Liver (tissue), 8 donors: ENCODE measurements at regions not wholly inside any gene's neighbourhood (a gene's known extent, or its start where the extent isn't known, plus 50 kb on each side); places are given as distances from the start of the nearest gene placed in this dataset.

Experiments used
- DNase-seq: peaks from one replicate; pipeline ENCODE4 v3.0.0-alpha.2; 2017; ENCODE audit warnings: low spot score
- H3K27ac ChIP-seq, 2 donors: one replicate each; pipeline ENCODE4 v1.7.0; 2013; ENCODE audit warnings: inconsistent platforms in 2 of 2, low read length in 2 of 2, control low read depth in 1 of 2, low read depth in 1 of 2, mild to moderate bottlenecking in 1 of 2
- H3K27me3 ChIP-seq, 4 donors: one replicate each; pipeline versions ENCODE4 v1.6.1 to v1.7.0; 2013; ENCODE audit warnings: low read length in 3 of 4, inconsistent platforms in 1 of 4, mild to moderate bottlenecking in 1 of 4, moderate library complexity in 1 of 4; ENCODE audit not compliant: control insufficient read depth in 4 of 4, insufficient read depth in 4 of 4
- H3K36me3 ChIP-seq, 4 donors: one replicate each; pipeline versions ENCODE4 v1.6.1 to v1.7.0; 2013; ENCODE audit warnings: low read length in 3 of 4, mild to moderate bottlenecking in 3 of 4, low read depth in 1 of 4, moderate library complexity in 1 of 4; ENCODE audit not compliant: control insufficient read depth in 4 of 4, insufficient read depth in 3 of 4
- H3K4me1 ChIP-seq, 4 donors: one replicate each; pipeline versions ENCODE4 v1.6.1 to v1.7.0; 2013; ENCODE audit warnings: low read length in 3 of 4, mild to moderate bottlenecking in 3 of 4, moderate library complexity in 1 of 4; ENCODE audit not compliant: control insufficient read depth in 4 of 4, insufficient read depth in 4 of 4
- H3K4me3 ChIP-seq, 3 donors: one replicate each; pipeline versions ENCODE4 v1.6.1 to v1.7.0; 2013; ENCODE audit warnings: low read length in 3 of 3, control low read depth in 1 of 3, low read depth in 1 of 3, mild to moderate bottlenecking in 1 of 3
- H3K9ac ChIP-seq, 2 donors: one replicate each; pipeline ENCODE4 v1.7.0; 2013; ENCODE audit warnings: low read length in 2 of 2, mild to moderate bottlenecking in 2 of 2, moderate library complexity in 2 of 2, control low read depth in 1 of 2, low read depth in 1 of 2
- H3K9me3 ChIP-seq, 4 donors: one replicate each; pipeline versions ENCODE4 v1.6.1 to v1.7.0; 2013; ENCODE audit warnings: low read length in 3 of 4; ENCODE audit not compliant: control insufficient read depth in 4 of 4
- EGR1 ChIP-seq, 2 donors: IDR thresholded peaks; 2 replicates each; pipeline ENCODE4 v1.6.1; 2016 to 2018; ENCODE audit warnings: antibody characterized with exemption in 2 of 2, low read depth in 2 of 2
- FOXA1 ChIP-seq: IDR thresholded peaks from 2 replicates; pipeline ENCODE4 v1.6.1; 2016; ENCODE audit warnings: antibody characterized with exemption
- FOXA2 ChIP-seq: IDR thresholded peaks from 2 replicates; pipeline ENCODE4 v1.6.1; 2016; ENCODE audit warnings: antibody characterized with exemption
- GABPA ChIP-seq, 2 donors: IDR thresholded peaks in 1 of 2; conservative IDR thresholded peaks in 1 of 2; 2 replicates each; pipeline ENCODE4 v1.6.1; 2016; ENCODE audit warnings: antibody characterized with exemption in 2 of 2, mild to moderate bottlenecking in 1 of 2, moderate library complexity in 1 of 2
- HNF4A ChIP-seq, 2 donors: conservative IDR thresholded peaks; 2 replicates each; pipeline ENCODE4 v1.6.1; 2016; ENCODE audit warnings: antibody characterized with exemption in 2 of 2, mild to moderate bottlenecking in 2 of 2
- HNF4G ChIP-seq: IDR thresholded peaks from 2 replicates; pipeline ENCODE4 v1.6.1; 2016; ENCODE audit warnings: antibody characterized with exemption
- JUND ChIP-seq, 2 donors: IDR thresholded peaks; 2 replicates each; pipeline ENCODE4 v1.6.1; 2016; ENCODE audit warnings: antibody characterized with exemption in 2 of 2
- MAX ChIP-seq: IDR thresholded peaks from 2 replicates; pipeline ENCODE4 v1.6.1; 2016; ENCODE audit warnings: antibody characterized with exemption
- NR2F2 ChIP-seq: IDR thresholded peaks from 2 replicates; pipeline ENCODE4 v1.6.1; 2016; ENCODE audit warnings: antibody characterized with exemption
- RAD21 ChIP-seq, 2 donors: IDR thresholded peaks; 2 replicates each; pipeline ENCODE4 v1.6.1; 2016; ENCODE audit warnings: antibody characterized with exemption in 2 of 2, mild to moderate bottlenecking in 2 of 2
- REST ChIP-seq: IDR thresholded peaks from 2 replicates; pipeline ENCODE4 v1.6.1; 2016; ENCODE audit warnings: antibody characterized with exemption, mild to moderate bottlenecking
- RXRA ChIP-seq, 2 donors: IDR thresholded peaks; 2 replicates each; pipeline ENCODE4 v1.6.1; 2017 to 2018; ENCODE audit warnings: antibody characterized with exemption in 2 of 2, mild to moderate bottlenecking in 1 of 2
- SP1 ChIP-seq: IDR thresholded peaks from 2 replicates; pipeline ENCODE4 v1.6.1; 2018; ENCODE audit warnings: antibody characterized with exemption, mild to moderate bottlenecking
- TAF1 ChIP-seq: conservative IDR thresholded peaks from 2 replicates; pipeline ENCODE4 v1.6.1; 2016; ENCODE audit warnings: antibody characterized with exemption, mild to moderate bottlenecking
- YY1 ChIP-seq: IDR thresholded peaks from 2 replicates; pipeline ENCODE4 v1.6.1; 2016; ENCODE audit warnings: antibody characterized with exemption, mild to moderate bottlenecking
- ZBTB33 ChIP-seq: IDR thresholded peaks from 2 replicates; pipeline ENCODE4 v1.6.1; 2016; ENCODE audit warnings: antibody characterized with exemption
- WGBS: extraction: QIAGEN DNeasy Blood & Tissue Kit; methylation state at CpG from one replicate; pipeline ENCODE4 v1.1.7; 2013; 5-methylcytosine and 5-hydroxymethylcytosine counted together
- TF ChIP-seq, protein P1 (sequence below): IDR thresholded peaks from 2 replicates; pipeline ENCODE4 v1.6.1; 2016; ENCODE audit warnings: antibody characterized with exemption
- TF ChIP-seq, protein P2 (sequence below): fragments of 150-350 bp; IDR thresholded peaks from 2 replicates; pipeline ENCODE4 v1.5.1; 2017; ENCODE audit warnings: improper control_type of control experiment, low read depth, low read length; ENCODE audit not compliant: missing input control
- donor health status: healthy.
- donor health status: healthy.
- donor health status: healthy.
- donor health status: healthy.
- donor health status: healthy.

- Histone ChIP-seq H3K4me3 (peak overlapping the region; percentile 48 to 64 (median 52)), H3K9ac (peak overlapping the region; percentile 73 to 86), H3K4me1 (peaks cover 5 to 21% (median 7%) of the 10 kb centered on the region in 4 donors), H3K27me3 (no peaks in the 10 kb centered on the region), H3K27ac (peak overlapping the region; percentile 94 to 97), H3K9me3 (no peaks in the 10 kb centered on the region), H3K36me3 (no peaks in the 10 kb centered on the region)
- peak; percentile 29 to 41 for TF ChIP-seq JUND (IDR thresholded peaks at IDR 0.05)
- TF ChIP-seq, protein P1, sequence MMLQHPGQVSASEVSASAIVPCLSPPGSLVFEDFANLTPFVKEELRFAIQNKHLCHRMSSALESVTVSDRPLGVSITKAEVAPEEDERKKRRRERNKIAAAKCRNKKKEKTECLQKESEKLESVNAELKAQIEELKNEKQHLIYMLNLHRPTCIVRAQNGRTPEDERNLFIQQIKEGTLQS, result no peak
- TF ChIP-seq GABPA (IDR thresholded peaks at IDR 0.05 in 1 of 2, conservative IDR thresholded peaks at IDR 0.05 in 1 of 2), result no peak
- TF ChIP-seq HNF4A (conservative IDR thresholded peaks at IDR 0.05), result peak; percentile 48 to 56
- TF ChIP-seq SP1, result peak; percentile 91
- peak; percentile 95 for TF ChIP-seq FOXA1
- peak; percentile 65 for TF ChIP-seq MAX
- TF ChIP-seq FOXA2, result peak; percentile 99
- TF ChIP-seq EGR1 (IDR thresholded peaks at IDR 0.05; ENCODE audit: low read depth in 2 of 2), result no peak
- TF ChIP-seq TAF1, result peak; percentile 80
- TF ChIP-seq RXRA (IDR thresholded peaks at IDR 0.05), result peak; percentile 64 to 71
- peak; percentile 36 for TF ChIP-seq YY1
- TF ChIP-seq RAD21 (IDR thresholded peaks at IDR 0.05), result peak; percentile 22 to 26
- TF ChIP-seq, protein P2, sequence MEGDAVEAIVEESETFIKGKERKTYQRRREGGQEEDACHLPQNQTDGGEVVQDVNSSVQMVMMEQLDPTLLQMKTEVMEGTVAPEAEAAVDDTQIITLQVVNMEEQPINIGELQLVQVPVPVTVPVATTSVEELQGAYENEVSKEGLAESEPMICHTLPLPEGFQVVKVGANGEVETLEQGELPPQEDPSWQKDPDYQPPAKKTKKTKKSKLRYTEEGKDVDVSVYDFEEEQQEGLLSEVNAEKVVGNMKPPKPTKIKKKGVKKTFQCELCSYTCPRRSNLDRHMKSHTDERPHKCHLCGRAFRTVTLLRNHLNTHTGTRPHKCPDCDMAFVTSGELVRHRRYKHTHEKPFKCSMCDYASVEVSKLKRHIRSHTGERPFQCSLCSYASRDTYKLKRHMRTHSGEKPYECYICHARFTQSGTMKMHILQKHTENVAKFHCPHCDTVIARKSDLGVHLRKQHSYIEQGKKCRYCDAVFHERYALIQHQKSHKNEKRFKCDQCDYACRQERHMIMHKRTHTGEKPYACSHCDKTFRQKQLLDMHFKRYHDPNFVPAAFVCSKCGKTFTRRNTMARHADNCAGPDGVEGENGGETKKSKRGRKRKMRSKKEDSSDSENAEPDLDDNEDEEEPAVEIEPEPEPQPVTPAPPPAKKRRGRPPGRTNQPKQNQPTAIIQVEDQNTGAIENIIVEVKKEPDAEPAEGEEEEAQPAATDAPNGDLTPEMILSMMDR, result no peak
- peak; percentile 88 for TF ChIP-seq ZBTB33
- TF ChIP-seq REST, result peak; percentile 71
- TF ChIP-seq NR2F2, result no peak
- peak; percentile 35 for TF ChIP-seq HNF4G
- WGBS, result 18% methylated on average over 8 of the region's 8 CpGs
- DNase-seq, result no peak
Measured at GRCh38 chr18:22872900-22873537, 60.1 kb upstream of the RBBP8 start.
